GM12801 (cell line): ENCODE measurements at regions not wholly inside any gene's neighbourhood (a gene's known extent, or its start where the extent isn't known, plus 50 kb on each side); places are given as distances from the start of the nearest gene placed in this dataset.

ENCODE experiments used
- CTCF ChIP-seq: IDR thresholded peaks from one replicate; pipeline ENCODE4 v1.5.1; 2011; ENCODE audit warnings: control low read depth; ENCODE audit not compliant: insufficient read length; ENCODE audit errors: extremely low read depth

GRCh38 chr3:109835958-109836357 lies 498.6 kb upstream of the DPPA4 start:
- TF ChIP-seq CTCF: no peak

- no peak for TF ChIP-seq CTCF
Measured at GRCh38 chr3:109851854-109852253, 514.5 kb upstream of the DPPA4 start.

- TF ChIP-seq CTCF: no peak
Measured at GRCh38 chr3:109852283-109852682, 514.9 kb upstream of the DPPA4 start.

GRCh38 chr3:109853077-109853731 lies 515.9 kb upstream of the DPPA4 start:
- no peak for TF ChIP-seq CTCF

GRCh38 chr3:109863701-109864100 lies 526.4 kb upstream of the DPPA4 start:
- no peak for TF ChIP-seq CTCF

GRCh38 chr3:109864452-109864851 lies 527.1 kb upstream of the DPPA4 start:
- TF ChIP-seq CTCF: no peak

- no peak for TF ChIP-seq CTCF
Measured at GRCh38 chr3:109869586-109869985, 532.2 kb upstream of the DPPA4 start.
